PC-3 (cell line): ENCODE measurements at regions not wholly inside any gene's neighbourhood (a gene's known extent, or its start where the extent isn't known, plus 50 kb on each side); places are given as distances from the start of the nearest gene placed in this dataset.

ENCODE experiments used
- ATAC-seq: fragments of 200-7000 bp; cut with Tn5 transposase; 2 replicates; pipeline ENCODE4 v1.9.1; 2020; ENCODE audit warnings: mild to moderate bottlenecking, moderate library complexity
- BruUV-seq: library from RNA; stranded (reverse); fragments of 400-500 nt; replicated peaks from 2 replicates; lab custom pipeline; 2021; lab: Mats Ljungman, UMichigan
- CTCF ChIA-PET: fragments of 300-600 bp; sonication (Branson Sonifier 250); formaldehyde crosslinking; loops from one replicate; lab custom pipeline; 2022; ENCODE audit warnings: antibody characterized with exemption; lab: Charles Lee
- POLR2A ChIA-PET: fragments of 300-600 bp; sonication (Branson Sonifier 250); formaldehyde crosslinking; loops from one replicate; lab custom pipeline; 2022; ENCODE audit warnings: antibody characterized with exemption; ENCODE audit not compliant: unreplicated experiment; lab: Charles Lee
- DNase-seq: peaks from one replicate; pipeline ENCODE4 v3.0.0-alpha.2; 2015
- H2AFZ ChIP-seq: fragments of 300-600 bp; sonication (generic); 2 replicates; pipeline ENCODE4 v1.6.0; 2016; ENCODE audit warnings: antibody characterized with exemption, low read length
- H3F3A ChIP-seq: fragments of 300-600 bp; sonication (generic); one replicate; pipeline ENCODE4 v1.6.0; 2017; ENCODE audit warnings: antibody characterized with exemption, low read length, control low read depth, mild to moderate bottlenecking; ENCODE audit not compliant: unreplicated experiment
- H3K27ac ChIP-seq: fragments of 300-600 bp; sonication (generic); 2 replicates; pipeline ENCODE4 v1.5.1; 2016; ENCODE audit warnings: mild to moderate bottlenecking, low read length
- H3K27me3 ChIP-seq: fragments of 300-600 bp; sonication (generic); 2 replicates; pipeline ENCODE4 v1.6.1; 2016; ENCODE audit warnings: low read length, mixed read lengths
- H3K36me3 ChIP-seq: fragments of 300-600 bp; sonication (generic); 2 replicates; pipeline ENCODE4 v1.6.1; 2016; ENCODE audit warnings: low read depth, mixed run types, low read length, mixed read lengths
- H3K4me1 ChIP-seq: fragments of 300-600 bp; sonication (generic); 2 replicates; pipeline ENCODE4 v1.5.1; 2016; ENCODE audit warnings: low read length; ENCODE audit not compliant: insufficient read depth
- H3K4me2 ChIP-seq: fragments of 300-600 bp; sonication (generic); 2 replicates; pipeline ENCODE4 v1.6.0; 2016; ENCODE audit warnings: low read length
- H3K4me3 ChIP-seq: fragments of 300-600 bp; sonication (generic); 2 replicates; pipeline ENCODE4 v1.5.1; 2016; ENCODE audit warnings: mild to moderate bottlenecking, low read length, mixed read lengths
- H3K79me2 ChIP-seq: fragments of 300-600 bp; sonication (generic); 2 replicates; pipeline ENCODE4 v1.6.1; 2017; ENCODE audit warnings: low read length, mixed read lengths
- H3K9ac ChIP-seq: fragments of 300-600 bp; sonication (generic); 2 replicates; pipeline ENCODE4 v1.6.0; 2016; ENCODE audit warnings: mild to moderate bottlenecking, low read length
- H3K9me2 ChIP-seq: fragments of 300-600 bp; sonication (generic); replicated peaks from 2 replicates; pipeline ENCODE4 v1.6.1; 2016; ENCODE audit warnings: mixed run types, low read length, mixed read lengths
- H3K9me3 ChIP-seq: fragments of 300-600 bp; sonication (generic); 2 replicates; pipeline ENCODE4 v1.6.1; 2016; ENCODE audit warnings: low read length, mixed read lengths
- H4K20me1 ChIP-seq: fragments of 300-600 bp; sonication (generic); 2 replicates; pipeline ENCODE4 v1.6.1; 2016; ENCODE audit warnings: low read length, mixed read lengths
- EZH2 ChIP-seq: fragments of 300-600 bp; sonication (generic); IDR thresholded peaks from one replicate; pipeline ENCODE4 v1.6.1; 2017; ENCODE audit warnings: antibody characterized with exemption, mild to moderate bottlenecking, low read length; ENCODE audit not compliant: unreplicated experiment
- EZH2phosphoT487 ChIP-seq: fragments of 300-600 bp; sonication (generic); IDR thresholded peaks from 2 replicates; pipeline ENCODE4 v1.6.1; 2018; ENCODE audit warnings: mild to moderate bottlenecking, antibody characterized with exemption, low read length, borderline replicate concordance
- intact Hi-C: fragments of 100-400 bp; cut with micrococcal nuclease; formaldehyde crosslinking; loops from 2 replicates; pipeline ENCODE4 v1.9.0; 2023
- TF ChIP-seq, protein P1 (sequence below): fragments of 300-600 bp; sonication (generic); conservative IDR thresholded peaks from 2 replicates; pipeline ENCODE4 v1.5.1; 2017; ENCODE audit warnings: antibody characterized with exemption, low read depth, mild to moderate bottlenecking, low read length

DNA sequence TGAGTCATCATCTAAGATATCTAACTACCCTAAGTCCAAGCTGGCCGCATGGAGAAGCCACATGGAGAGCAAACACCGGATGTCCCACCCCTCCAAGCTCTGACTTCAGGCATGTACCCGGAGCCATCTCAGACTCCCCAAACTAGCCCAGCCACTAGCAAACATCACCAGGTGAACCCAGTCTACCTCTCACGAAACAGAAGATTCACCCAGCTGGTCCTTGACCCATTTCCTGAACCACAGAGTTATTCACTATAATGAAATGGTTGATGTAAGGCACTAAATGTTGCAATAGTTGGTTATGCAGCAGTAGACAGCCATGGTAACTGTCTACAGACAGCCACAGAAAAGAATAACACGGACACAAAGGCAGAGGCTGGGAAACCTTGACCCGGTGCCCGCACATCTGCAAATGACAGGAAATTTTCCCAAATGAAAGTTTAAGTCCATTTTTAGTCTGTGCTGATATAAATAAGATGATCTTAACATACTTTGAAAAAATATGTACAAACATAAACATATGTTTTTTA lies 265.5 kb upstream of the ATP10A start:
- Histone ChIP-seq H3K4me3 (no peak overlapping the region), H3K36me3 (no peaks in the 10 kb centered on the region), H3K27ac (no peak overlapping the region), H3K9ac (no peak overlapping the region), H2AFZ (no peak overlapping the region), H3K4me2 (no peak overlapping the region), H3K9me2 (no peaks in the 10 kb centered on the region), H3K27me3 (peaks cover 10% of the 10 kb centered on the region), H3K9me3 (0 out of 2 replicates have a peak, but pooled peaks cover 6% of the 10 kb centered on the region), H3K79me2 (no peaks in the 10 kb centered on the region), H3K4me1 (no peaks in the 10 kb centered on the region), H4K20me1 (no peaks in the 10 kb centered on the region), H3F3A (no peaks in the 10 kb centered on the region)
- intact Hi-C loops = no loop called here
- TF ChIP-seq EZH2 (no peak), EZH2phosphoT487 (no peak)
- TF ChIP-seq, protein P1, sequence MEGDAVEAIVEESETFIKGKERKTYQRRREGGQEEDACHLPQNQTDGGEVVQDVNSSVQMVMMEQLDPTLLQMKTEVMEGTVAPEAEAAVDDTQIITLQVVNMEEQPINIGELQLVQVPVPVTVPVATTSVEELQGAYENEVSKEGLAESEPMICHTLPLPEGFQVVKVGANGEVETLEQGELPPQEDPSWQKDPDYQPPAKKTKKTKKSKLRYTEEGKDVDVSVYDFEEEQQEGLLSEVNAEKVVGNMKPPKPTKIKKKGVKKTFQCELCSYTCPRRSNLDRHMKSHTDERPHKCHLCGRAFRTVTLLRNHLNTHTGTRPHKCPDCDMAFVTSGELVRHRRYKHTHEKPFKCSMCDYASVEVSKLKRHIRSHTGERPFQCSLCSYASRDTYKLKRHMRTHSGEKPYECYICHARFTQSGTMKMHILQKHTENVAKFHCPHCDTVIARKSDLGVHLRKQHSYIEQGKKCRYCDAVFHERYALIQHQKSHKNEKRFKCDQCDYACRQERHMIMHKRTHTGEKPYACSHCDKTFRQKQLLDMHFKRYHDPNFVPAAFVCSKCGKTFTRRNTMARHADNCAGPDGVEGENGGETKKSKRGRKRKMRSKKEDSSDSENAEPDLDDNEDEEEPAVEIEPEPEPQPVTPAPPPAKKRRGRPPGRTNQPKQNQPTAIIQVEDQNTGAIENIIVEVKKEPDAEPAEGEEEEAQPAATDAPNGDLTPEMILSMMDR = no peak
- DNase-seq (no peak), ATAC-seq (no peak)
- POLR2A ChIA-PET = no interaction called here
- no TSS peak for BruUV-seq
- CTCF ChIA-PET = no interaction called here

DNA sequence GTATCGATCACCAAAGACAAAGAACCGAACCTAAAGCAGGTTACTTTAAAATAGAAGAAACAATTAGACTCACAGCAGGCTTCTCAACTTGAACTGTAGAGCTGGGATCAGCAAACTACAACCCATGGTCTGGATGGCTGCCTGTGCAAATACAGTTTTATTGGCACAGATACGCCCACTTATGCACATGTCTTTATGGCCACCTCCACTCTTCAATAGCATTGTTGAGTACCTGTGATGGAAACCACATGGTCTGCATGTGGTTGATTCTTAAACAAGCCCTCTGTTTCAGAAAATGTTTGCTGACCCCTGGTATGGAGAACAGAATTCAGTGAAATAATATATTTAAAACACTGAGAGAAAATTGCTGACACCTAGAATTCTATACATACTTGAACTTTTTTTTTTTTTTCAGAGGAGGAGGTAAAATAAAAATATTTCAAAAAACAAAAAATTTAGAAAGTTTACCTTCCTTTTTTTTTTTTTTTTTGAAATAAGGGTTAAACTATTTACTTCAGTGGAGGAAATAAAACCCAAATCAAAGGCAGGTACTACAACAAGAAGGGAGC lies 263.8 kb upstream of the ATP10A start:
- TF ChIP-seq EZH2 (no peak), EZH2phosphoT487 (no peak)
- TF ChIP-seq, protein P1 = no peak
- Histone ChIP-seq H3K4me2 (no peak overlapping the region), H3K9me2 (no peaks in the 10 kb centered on the region), H3K4me1 (no peaks in the 10 kb centered on the region), H4K20me1 (no peaks in the 10 kb centered on the region), H3K9me3 (0 out of 2 replicates have a peak, but pooled peaks cover 6% of the 10 kb centered on the region), H3K27ac (no peak overlapping the region), H2AFZ (no peak overlapping the region), H3F3A (no peaks in the 10 kb centered on the region), H3K4me3 (no peak overlapping the region), H3K9ac (no peak overlapping the region), H3K79me2 (no peaks in the 10 kb centered on the region), H3K36me3 (no peaks in the 10 kb centered on the region), H3K27me3 (peaks cover 5% of the 10 kb centered on the region; the same call in 1 of the 2 replicates)
- ChIA-PET POLR2A (no interaction called here), CTCF (no interaction called here)
- ATAC-seq (no peak), DNase-seq (no peak)
- intact Hi-C loops = no loop called here
- BruUV-seq = no TSS peak

DNA sequence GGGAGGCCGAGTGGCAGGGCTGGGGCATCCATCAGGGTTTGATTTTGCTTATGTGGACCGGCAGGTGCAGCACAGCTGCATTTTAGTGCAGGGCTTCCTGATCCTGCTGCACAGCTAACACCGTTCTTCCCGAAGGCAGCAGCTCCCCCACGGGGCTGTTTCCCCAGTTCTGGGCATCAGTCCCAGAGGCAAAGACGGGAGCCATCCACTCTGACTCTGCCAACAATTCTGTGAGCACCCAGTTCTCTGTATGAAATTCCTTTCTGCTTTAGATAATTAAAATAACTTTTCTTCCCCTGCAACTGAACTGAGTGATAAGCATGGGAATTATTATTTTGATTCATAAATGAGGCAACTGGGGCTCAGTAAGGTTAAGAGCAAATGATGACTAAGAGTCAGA lies 262.9 kb upstream of the ATP10A start:
- DNase-seq (no peak), ATAC-seq (no peak)
- no peaks in the 10 kb centered on the region for H3F3A ChIP-seq
- H3K36me3 ChIP-seq = no peaks in the 10 kb centered on the region
- intact Hi-C loops = no loop called here
- H3K9me3 ChIP-seq = 0 out of 2 replicates have a peak, but pooled peaks cover 6% of the 10 kb centered on the region
- H3K27me3 ChIP-seq = peaks cover 5% of the 10 kb centered on the region; the same call in 1 of the 2 replicates
- H3K79me2 ChIP-seq = no peaks in the 10 kb centered on the region
- H3K9ac ChIP-seq = no peak overlapping the region
- H4K20me1 ChIP-seq = no peaks in the 10 kb centered on the region
- no peak overlapping the region for H3K27ac ChIP-seq
- TF ChIP-seq EZH2 = no peak
- TF ChIP-seq, protein P1 = no peak
- TF ChIP-seq EZH2phosphoT487 = no peak
- H2AFZ ChIP-seq = no peak overlapping the region
- no TSS peak for BruUV-seq
- no peak overlapping the region for H3K4me3 ChIP-seq
- CTCF ChIA-PET = no interaction called here
- no peaks in the 10 kb centered on the region for H3K4me1 ChIP-seq
- H3K4me2 ChIP-seq = no peak overlapping the region
- POLR2A ChIA-PET = no interaction called here
- H3K9me2 ChIP-seq = no peaks in the 10 kb centered on the region
